ENCODE measurements at regions not wholly inside any gene's neighbourhood (a gene's known extent, or its start where the extent isn't known, plus 50 kb on each side); places are given as distances from the start of the nearest gene placed in this dataset.

DNA sequence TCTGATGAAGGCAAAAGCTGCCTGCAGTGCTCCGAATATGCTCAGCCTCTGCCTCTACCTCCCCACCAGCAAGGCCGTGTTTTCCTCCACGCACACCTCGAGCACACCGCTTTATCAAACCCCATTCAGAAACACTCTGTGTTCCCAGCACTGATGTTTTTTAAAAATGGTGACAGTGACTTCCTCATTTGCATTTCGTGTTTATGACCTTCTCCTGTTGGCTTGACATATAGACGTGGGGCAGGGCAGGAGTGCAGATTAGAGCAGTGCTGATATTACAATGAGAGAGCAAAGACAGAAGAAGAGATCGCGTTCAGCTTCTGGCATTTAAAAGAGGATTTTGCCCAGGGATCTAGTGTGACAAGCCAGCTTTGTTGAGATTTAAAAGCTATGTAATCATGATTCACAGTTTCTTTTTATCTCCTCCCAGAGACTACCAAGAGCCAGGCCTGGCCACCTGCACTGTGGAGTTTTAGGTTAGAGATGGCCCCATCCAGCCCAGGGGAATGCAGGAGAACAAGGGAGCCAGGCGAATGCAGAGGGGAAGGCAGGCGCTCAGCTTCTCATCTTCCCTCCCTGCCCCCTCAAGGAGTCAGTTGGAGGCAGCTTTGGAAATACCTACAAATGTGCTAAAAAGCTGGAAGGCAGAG lies 61.5 kb upstream of the NEDD4L start:
- TF ChIP-seq, protein P1, sequence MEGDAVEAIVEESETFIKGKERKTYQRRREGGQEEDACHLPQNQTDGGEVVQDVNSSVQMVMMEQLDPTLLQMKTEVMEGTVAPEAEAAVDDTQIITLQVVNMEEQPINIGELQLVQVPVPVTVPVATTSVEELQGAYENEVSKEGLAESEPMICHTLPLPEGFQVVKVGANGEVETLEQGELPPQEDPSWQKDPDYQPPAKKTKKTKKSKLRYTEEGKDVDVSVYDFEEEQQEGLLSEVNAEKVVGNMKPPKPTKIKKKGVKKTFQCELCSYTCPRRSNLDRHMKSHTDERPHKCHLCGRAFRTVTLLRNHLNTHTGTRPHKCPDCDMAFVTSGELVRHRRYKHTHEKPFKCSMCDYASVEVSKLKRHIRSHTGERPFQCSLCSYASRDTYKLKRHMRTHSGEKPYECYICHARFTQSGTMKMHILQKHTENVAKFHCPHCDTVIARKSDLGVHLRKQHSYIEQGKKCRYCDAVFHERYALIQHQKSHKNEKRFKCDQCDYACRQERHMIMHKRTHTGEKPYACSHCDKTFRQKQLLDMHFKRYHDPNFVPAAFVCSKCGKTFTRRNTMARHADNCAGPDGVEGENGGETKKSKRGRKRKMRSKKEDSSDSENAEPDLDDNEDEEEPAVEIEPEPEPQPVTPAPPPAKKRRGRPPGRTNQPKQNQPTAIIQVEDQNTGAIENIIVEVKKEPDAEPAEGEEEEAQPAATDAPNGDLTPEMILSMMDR (IDR thresholded peaks at IDR 0.05) = no peak
- Histone ChIP-seq H3K9me3 (peaks cover 0 to under 1% of the 10 kb centered on the region in 2 donors), H3K4me1 (no peaks in the 10 kb centered on the region), H3K27me3 (no peaks in the 10 kb centered on the region), H3K36me3 (no peaks in the 10 kb centered on the region), H3K4me3 (no peak overlapping the region), H3K27ac (no peak overlapping the region)
- DNase-seq (ENCODE audit: low spot score) = no peak

DNA sequence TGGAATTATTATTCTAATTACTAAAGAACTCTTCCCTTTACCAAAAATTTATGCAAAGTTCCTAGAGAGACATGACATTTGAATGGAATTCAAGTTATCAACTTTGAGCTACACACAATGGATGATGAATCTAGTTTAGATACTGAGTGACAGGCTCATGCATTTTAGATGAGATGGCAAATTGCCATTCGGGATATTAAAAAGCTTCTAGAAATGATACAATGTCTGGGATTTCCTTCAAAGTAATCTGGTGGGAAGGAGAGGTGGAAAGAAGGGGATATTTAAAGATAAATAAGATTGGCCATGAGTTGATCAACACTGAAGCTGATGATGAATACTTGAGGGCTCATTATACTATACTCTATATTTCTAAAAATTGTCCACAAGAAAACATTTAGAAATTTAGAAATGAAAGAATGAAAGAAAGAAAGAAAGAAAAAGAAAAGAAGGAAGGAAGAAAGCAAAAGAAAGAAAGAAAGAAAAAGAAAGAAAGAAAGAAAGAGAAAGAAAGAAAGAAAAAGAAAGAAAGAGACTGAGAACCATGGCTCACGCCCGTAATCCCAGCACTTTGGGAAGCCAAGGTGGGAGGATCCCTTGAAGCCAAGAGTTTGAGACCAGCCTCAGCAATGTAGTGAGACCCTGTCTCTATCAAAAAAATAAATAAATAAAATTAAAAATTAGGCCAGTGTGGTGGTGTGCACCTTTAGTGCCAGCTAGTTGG lies 62.6 kb upstream of the NEDD4L start:
- H3K4me3 ChIP-seq = no peak overlapping the region
- DNase-seq (ENCODE audit: low spot score) = no peak
- no peaks in the 10 kb centered on the region for H3K36me3 ChIP-seq
- no peaks in the 10 kb centered on the region for H3K4me1 ChIP-seq
- H3K27ac ChIP-seq = no peak overlapping the region
- TF ChIP-seq, protein P1 (IDR thresholded peaks at IDR 0.05) = no peak
- H3K9me3 ChIP-seq = no peaks in the 10 kb centered on the region
- H3K27me3 ChIP-seq = no peaks in the 10 kb centered on the region

- Histone ChIP-seq H3K27me3 (no peaks in the 10 kb centered on the region), H3K4me3 (no peak overlapping the region), H3K4me1 (no peaks in the 10 kb centered on the region), H3K9me3 (no peaks in the 10 kb centered on the region), H3K36me3 (no peaks in the 10 kb centered on the region), H3K27ac (no peak overlapping the region)
- TF ChIP-seq, protein P1 (IDR thresholded peaks at IDR 0.05) = no peak
- no peak for DNase-seq (ENCODE audit: low spot score)
Measured at GRCh38 chr18:57980573-57981307, 63.3 kb upstream of the NEDD4L start.

DNA sequence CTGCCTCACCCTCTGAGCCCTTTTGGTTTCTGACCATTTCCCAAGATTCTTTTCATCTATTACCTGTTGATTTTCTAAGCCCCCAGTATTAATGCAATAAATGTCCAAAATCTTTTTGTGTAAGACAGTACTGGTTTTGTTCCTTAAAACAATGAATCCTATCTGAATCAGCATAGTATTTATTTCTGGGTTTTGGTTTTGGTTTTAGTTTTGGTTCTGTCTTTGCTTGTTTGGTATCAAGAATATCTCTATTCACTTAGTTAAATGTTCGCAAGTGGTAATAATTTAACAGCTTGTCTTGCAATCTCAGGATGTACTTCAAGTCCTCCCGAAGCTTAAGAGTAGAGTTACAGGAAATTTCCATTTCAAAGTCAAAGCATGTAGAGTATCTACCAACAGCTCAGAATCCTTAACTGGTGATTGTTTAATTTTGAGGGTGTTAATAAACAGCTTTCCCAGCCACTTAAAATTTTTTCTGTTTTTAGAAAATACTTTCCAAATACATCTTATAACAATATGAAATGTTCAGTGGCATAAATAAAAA lies 67.7 kb upstream of the NEDD4L start:
- H3K27me3 ChIP-seq = no peaks in the 10 kb centered on the region
- DNase-seq (ENCODE audit: low spot score) = no peak
- H3K27ac ChIP-seq = no peak overlapping the region
- H3K36me3 ChIP-seq = no peaks in the 10 kb centered on the region
- H3K4me3 ChIP-seq = no peak overlapping the region
- H3K4me1 ChIP-seq = no peaks in the 10 kb centered on the region
- H3K9me3 ChIP-seq = no peaks in the 10 kb centered on the region
- TF ChIP-seq, protein P1 (IDR thresholded peaks at IDR 0.05) = no peak

- H3K9me3 ChIP-seq = no peaks in the 10 kb centered on the region
- H3K27me3 ChIP-seq = no peaks in the 10 kb centered on the region
- no peaks in the 10 kb centered on the region for H3K4me1 ChIP-seq
- H3K27ac ChIP-seq = no peak overlapping the region
- no peak overlapping the region for H3K4me3 ChIP-seq
- no peaks in the 10 kb centered on the region for H3K36me3 ChIP-seq
- no peak for DNase-seq (ENCODE audit: low spot score)
- TF ChIP-seq, protein P1 (IDR thresholded peaks at IDR 0.05) = no peak
Measured at GRCh38 chr18:57975805-57976204, 68.2 kb upstream of the NEDD4L start.
